Left lung (tissue), 4 donors: ENCODE measurements at regions not wholly inside any gene's neighbourhood (a gene's known extent, or its start where the extent isn't known, plus 50 kb on each side); places are given as distances from the start of the nearest gene placed in this dataset.

ENCODE experiments used
- ATAC-seq: fragments of 200-7000 bp; cut with Tn5 transposase; one replicate; pipeline ENCODE4 v1.9.1; 2020; ENCODE audit warnings: moderate library complexity
- DNase-seq, 4 donors: peaks; one replicate each; pipeline ENCODE4 v3.0.0-alpha.2; 2013 to 2020
- H3K27ac ChIP-seq, 2 donors: fragments of 200-600 bp; sonication (generic) in 1 of 2; one replicate each; pipeline versions ENCODE4 v1.5.0 to v1.8.0; 2020 to 2021
- H3K27me3 ChIP-seq, 2 donors: fragments of 200-600 bp; sonication (generic) in 1 of 2; one replicate each; pipeline versions ENCODE4 v1.5.0 to v1.8.0; 2020 to 2021
- H3K36me3 ChIP-seq, 2 donors: fragments of 200-600 bp; sonication (generic) in 1 of 2; one replicate each; pipeline versions ENCODE4 v1.5.0 to v1.8.0; 2020 to 2021
- H3K4me1 ChIP-seq, 2 donors: fragments of 200-600 bp; one replicate each; pipeline ENCODE4 v1.8.0; 2021
- H3K4me3 ChIP-seq, 2 donors: fragments of 200-600 bp; sonication (generic) in 1 of 2; one replicate each; pipeline versions ENCODE4 v1.5.0 to v1.8.0; 2020 to 2021; ENCODE audit warnings: mild to moderate bottlenecking in 1 of 2
- H3K9me3 ChIP-seq, 2 donors: fragments of 200-600 bp; sonication (generic) in 1 of 2; one replicate each; pipeline versions ENCODE4 v1.5.0 to v1.8.0; 2020 to 2021
- CTCF ChIP-seq, 2 donors: fragments of 200-600 bp; sonication (generic) in 1 of 2; IDR thresholded peaks; one replicate each; pipeline versions ENCODE4 v1.5.0 to v1.8.0; 2021; ENCODE audit warnings: antibody characterized with exemption in 2 of 2
- intact Hi-C, 2 donors: fragments of 100-400 bp; cut with DNase I; formaldehyde crosslinking; loops; one replicate each; pipeline versions ENCODE4 v1.11.2 to v1.14.2; 2022
- donor health status: DM: no; HTN: yes; CAD: no.
- donor health status: DM: no; HTN: no; CAD: no.

- Histone ChIP-seq H3K36me3 (no peaks in the 10 kb centered on the region), H3K4me1 (no peaks in the 10 kb centered on the region), H3K27me3 (no peaks in the 10 kb centered on the region), H3K4me3 (no peak overlapping the region), H3K27ac (no peak overlapping the region), H3K9me3 (no peaks in the 10 kb centered on the region)
- intact Hi-C loops, result no loop called here
- no peak for DNase-seq
- no peak for TF ChIP-seq CTCF (IDR thresholded peaks at IDR 0.05)
- no peak for ATAC-seq
These were observed 132.5 kb upstream of the SLC8A1 start for GRCh38 chr2:40584432-40584831.

- H3K4me1 ChIP-seq, result no peaks in the 10 kb centered on the region
- H3K27me3 ChIP-seq, result no peaks in the 10 kb centered on the region
- no peak overlapping the region for H3K27ac ChIP-seq
- no peaks in the 10 kb centered on the region for H3K36me3 ChIP-seq
- no peaks in the 10 kb centered on the region for H3K9me3 ChIP-seq
- H3K4me3 ChIP-seq, result no peak overlapping the region
- DNase-seq (no peak), ATAC-seq (no peak)
- intact Hi-C loops, result no loop called here
- no peak for TF ChIP-seq CTCF (IDR thresholded peaks at IDR 0.05)
These were observed 139.9 kb upstream of the SLC8A1 start for GRCh38 chr2:40591774-40592173.

- Histone ChIP-seq H3K27ac (no peak overlapping the region), H3K4me1 (no peaks in the 10 kb centered on the region), H3K36me3 (no peaks in the 10 kb centered on the region), H3K4me3 (no peak overlapping the region), H3K27me3 (no peaks in the 10 kb centered on the region), H3K9me3 (no peaks in the 10 kb centered on the region)
- intact Hi-C loops, result no loop called here
- no peak for TF ChIP-seq CTCF (IDR thresholded peaks at IDR 0.05)
- ATAC-seq, result no peak
- no peak for DNase-seq
These were observed 140.3 kb upstream of the SLC8A1 start for GRCh38 chr2:40592218-40592617.

GRCh38 chr2:40606862-40607261, 155.0 kb upstream of the SLC8A1 start:
- no peak for TF ChIP-seq CTCF (IDR thresholded peaks at IDR 0.05)
- Histone ChIP-seq H3K27me3 (no peaks in the 10 kb centered on the region), H3K4me1 (no peaks in the 10 kb centered on the region), H3K4me3 (no peak overlapping the region), H3K9me3 (no peaks in the 10 kb centered on the region), H3K36me3 (no peaks in the 10 kb centered on the region), H3K27ac (no peak overlapping the region)
- DNase-seq (no peak), ATAC-seq (no peak)
- intact Hi-C loops, result no loop called here

- no peak overlapping the region for H3K4me3 ChIP-seq
- no peaks in the 10 kb centered on the region for H3K4me1 ChIP-seq
- ATAC-seq (no peak), DNase-seq (no peak)
- TF ChIP-seq CTCF (IDR thresholded peaks at IDR 0.05), result no peak
- no peaks in the 10 kb centered on the region for H3K36me3 ChIP-seq
- no peaks in the 10 kb centered on the region for H3K27me3 ChIP-seq
- no peaks in the 10 kb centered on the region for H3K9me3 ChIP-seq
- no peak overlapping the region for H3K27ac ChIP-seq
- intact Hi-C loops, result no loop called here
These were observed 159.3 kb upstream of the SLC8A1 start for GRCh38 chr2:40611196-40611595.
